ENCODE measurements at regions not wholly inside any gene's neighbourhood (a gene's known extent, or its start where the extent isn't known, plus 50 kb on each side); places are given as distances from the start of the nearest gene placed in this dataset.

DNA sequence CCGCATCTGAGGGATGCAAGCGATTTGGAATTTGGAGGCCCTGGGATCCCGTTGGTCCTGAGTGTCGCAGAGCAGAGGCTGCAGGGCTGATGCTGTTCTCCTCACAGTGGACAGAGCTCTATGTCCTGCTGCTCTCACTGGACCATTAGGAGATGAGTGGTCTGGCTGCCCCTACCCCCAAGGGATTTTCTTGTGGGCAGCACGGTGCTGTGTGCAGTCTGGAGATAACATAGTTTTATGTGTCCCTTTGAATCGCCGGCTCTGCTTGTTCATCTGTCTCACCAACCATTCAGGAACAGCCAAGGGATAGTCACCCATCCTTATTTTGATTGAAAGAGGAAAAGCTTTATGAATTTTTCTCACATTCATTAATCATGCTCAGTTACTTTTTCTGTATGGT is 49.9 kb downstream of the CHRM3 start:
- Histone ChIP-seq H3K27ac (no peak overlapping the region), H3K9me3 (no peaks in the 10 kb centered on the region), H3K4me1 (no peaks in the 10 kb centered on the region), H3K27me3 (replicated peaks in 1 of 7) (no peaks in the 10 kb centered on the region), H3K36me3 (no peaks in the 10 kb centered on the region), H3K4me3 (no peak overlapping the region)
- DNase-seq = no peak
- intact Hi-C loops (cut with DNase I; ENCODE audit: low total_unique reads) = no loop called here
- TF ChIP-seq POLR2A (IDR thresholded peaks at IDR 0.05) (no peak), POLR2AphosphoS5 (IDR thresholded peaks at IDR 0.05) (no peak)
- 82 to 90% (median 83%) methylated on average over 7 of the region's 7 CpGs for WGBS, 5 donors

DNA sequence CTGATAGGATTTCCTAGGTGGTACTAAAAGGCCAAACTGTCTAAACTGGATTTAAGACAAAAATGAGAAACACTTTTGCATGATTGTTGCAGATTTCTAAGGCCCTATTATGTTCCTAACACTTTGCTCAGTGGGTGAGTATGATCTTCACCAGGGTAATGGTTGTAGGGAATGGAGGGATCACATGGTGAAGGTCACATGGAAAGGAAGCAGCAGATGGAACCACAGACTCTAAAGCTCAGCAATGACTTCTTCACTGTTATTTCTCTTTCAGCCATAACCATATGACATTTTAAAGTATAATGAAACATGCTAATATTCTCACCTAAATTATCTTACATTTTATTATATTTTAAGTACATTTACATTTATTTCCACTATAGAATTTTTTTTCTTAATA is 51.5 kb downstream of the CHRM3 start:
- Histone ChIP-seq H3K4me1 (no peaks in the 10 kb centered on the region), H3K9me3 (peaks cover 0 to 6% (median 0%) of the 10 kb centered on the region in 8 donors), H3K36me3 (no peaks in the 10 kb centered on the region), H3K27ac (no peak overlapping the region), H3K4me3 (no peak overlapping the region), H3K27me3 (replicated peaks in 1 of 7) (no peaks in the 10 kb centered on the region)
- no peak for TF ChIP-seq CTCF (IDR thresholded peaks at IDR 0.05 in 8 of 11, conservative IDR thresholded peaks at IDR 0.05 in 3 of 11)
- TF ChIP-seq POLR2AphosphoS5 (IDR thresholded peaks at IDR 0.05) = no peak
- TF ChIP-seq POLR2A (IDR thresholded peaks at IDR 0.05) = no peak
- intact Hi-C loops (cut with DNase I; ENCODE audit: low total_unique reads) = no loop called here
- no peak for DNase-seq

DNA sequence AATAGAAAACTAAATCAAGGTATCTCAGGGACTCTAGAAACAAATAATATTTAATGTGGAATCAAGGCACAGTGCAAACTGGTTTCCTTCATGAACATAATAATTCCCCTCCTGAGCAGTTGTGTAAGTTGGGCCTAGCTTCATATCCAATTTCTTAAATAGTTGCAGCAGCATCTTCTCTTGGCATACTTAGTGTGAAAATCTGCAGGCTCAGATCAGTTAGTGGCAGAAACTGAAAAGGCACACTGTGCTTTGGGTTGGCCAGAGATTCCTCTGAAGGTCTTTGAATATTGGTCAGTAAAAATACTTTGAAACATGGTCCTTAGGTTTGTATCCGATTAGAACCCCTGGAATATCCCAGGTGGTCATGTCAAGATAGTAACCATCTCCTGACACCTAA is 52.5 kb downstream of the CHRM3 start:
- intact Hi-C loops (cut with DNase I; ENCODE audit: low total_unique reads) = no loop called here
- Histone ChIP-seq H3K27ac (no peak overlapping the region), H3K36me3 (no peaks in the 10 kb centered on the region), H3K9me3 (peaks cover 0 to 6% (median 0%) of the 10 kb centered on the region in 8 donors), H3K4me3 (no peak overlapping the region), H3K27me3 (replicated peaks in 1 of 7) (no peaks in the 10 kb centered on the region), H3K4me1 (no peaks in the 10 kb centered on the region)
- DNase-seq = no peak
- WGBS, 5 donors = 85 to 93% (median 91%) methylated on average over 1 of the region's 1 CpG
- TF ChIP-seq POLR2AphosphoS5 (IDR thresholded peaks at IDR 0.05) = no peak
- TF ChIP-seq POLR2A (IDR thresholded peaks at IDR 0.05) = no peak
- TF ChIP-seq CTCF (IDR thresholded peaks at IDR 0.05 in 8 of 11, conservative IDR thresholded peaks at IDR 0.05 in 3 of 11) = no peak

GRCh38 chr1:239443361-239443760 is 57.0 kb downstream of the CHRM3 start:
- Histone ChIP-seq H3K36me3 (no peaks in the 10 kb centered on the region), H3K27ac (no peak overlapping the region), H3K4me1 (no peaks in the 10 kb centered on the region), H3K9me3 (peaks cover 0 to 6% (median 0%) of the 10 kb centered on the region in 8 donors), H3K4me3 (no peak overlapping the region), H3K27me3 (replicated peaks in 1 of 7) (no peaks in the 10 kb centered on the region)
- WGBS, 5 donors = 74 to 93% (median 81%) methylated on average over 5 of the region's 5 CpGs
- intact Hi-C loops (cut with DNase I; ENCODE audit: low total_unique reads) = no loop called here
- DNase-seq = no peak
- TF ChIP-seq CTCF (IDR thresholded peaks at IDR 0.05 in 8 of 11, conservative IDR thresholded peaks at IDR 0.05 in 3 of 11) = no peak
- no peak for TF ChIP-seq POLR2AphosphoS5 (IDR thresholded peaks at IDR 0.05)
- no peak for TF ChIP-seq POLR2A (IDR thresholded peaks at IDR 0.05)

- no peak for TF ChIP-seq POLR2A (IDR thresholded peaks at IDR 0.05)
- no peak for TF ChIP-seq POLR2AphosphoS5 (IDR thresholded peaks at IDR 0.05)
- TF ChIP-seq CTCF (IDR thresholded peaks at IDR 0.05 in 8 of 11, conservative IDR thresholded peaks at IDR 0.05 in 3 of 11) = no peak
- H3K36me3 ChIP-seq = no peaks in the 10 kb centered on the region
- no peak for DNase-seq
- no peaks in the 10 kb centered on the region for H3K4me1 ChIP-seq
- no peaks in the 10 kb centered on the region for H3K27me3 ChIP-seq (replicated peaks in 1 of 7)
- peaks cover 0 to 6% (median 0%) of the 10 kb centered on the region in 8 donors for H3K9me3 ChIP-seq
- H3K27ac ChIP-seq = no peak overlapping the region
- intact Hi-C loops (cut with DNase I; ENCODE audit: low total_unique reads) = no loop called here
- H3K4me3 ChIP-seq = no peak overlapping the region
Observed at GRCh38 chr1:239446611-239447010, 60.2 kb downstream of the CHRM3 start.
